ENCODE measurements at regions not wholly inside any gene's neighbourhood (a gene's known extent, or its start where the extent isn't known, plus 50 kb on each side); places are given as distances from the start of the nearest gene placed in this dataset.
A peak's percentile ranks its signal among the peaks of the same experiment; 100 is the strongest.

- Histone ChIP-seq H2AFZ (replicated peaks; ENCODE audit: low read length, poor library complexity) (no peak overlapping the region), H3K4me2 (ENCODE audit: low read depth, low read length) (no peak overlapping the region), H3K4me3 (ENCODE audit: insufficient read depth, low read depth, low read length) (no peak overlapping the region), H4K5ac (ENCODE audit: low read depth, low read length) (no peak overlapping the region), H3K9me1 (ENCODE audit: insufficient read depth, low read length) (no peaks in the 10 kb centered on the region), H3K23ac (ENCODE audit: low read depth, low read length) (no peak overlapping the region), H2BK5ac (ENCODE audit: low read depth, low read length, poor library complexity, severe bottlenecking) (no peak overlapping the region), H3K9ac (ENCODE audit: low read depth, low read length) (no peak overlapping the region), H2BK20ac (ENCODE audit: low read depth, low read length) (no peak overlapping the region), H3K18ac (ENCODE audit: low read depth, low read length) (no peak overlapping the region), H2BK15ac (ENCODE audit: low read depth, low read length) (no peak overlapping the region), H3K4me1 (ENCODE audit: control insufficient read depth, insufficient read depth, low read length) (no peaks in the 10 kb centered on the region), H3K56ac (ENCODE audit: extremely low read depth, insufficient read depth, low read length) (no peak overlapping the region), H3K79me1 (ENCODE audit: low read depth in 1 of 2, low read length in 2 of 2) (no peaks in the 10 kb centered on the region), H3K14ac (replicated peaks; ENCODE audit: low read depth, low read length) (no peak overlapping the region), H3K9me3 (ENCODE audit: control insufficient read depth, insufficient read depth, low read length) (no peaks in the 10 kb centered on the region), H3K36me3 (ENCODE audit: control insufficient read depth, insufficient read depth, low read length) (no peaks in the 10 kb centered on the region), H3K4ac (ENCODE audit: low read depth, low read length) (no peak overlapping the region), H2AK9ac (replicated peaks; ENCODE audit: low read depth, low read length, poor library complexity) (no peak overlapping the region), H2BK120ac (ENCODE audit: low read depth, low read length) (no peak overlapping the region), H2AK5ac (ENCODE audit: low read depth, low read length) (no peak overlapping the region), H4K91ac (ENCODE audit: insufficient read depth, low read depth, low read length) (no peak overlapping the region), H3K27me3 (ENCODE audit: control insufficient read depth, insufficient read depth, low read length) (no peaks in the 10 kb centered on the region), H3K27ac (ENCODE audit: insufficient read depth, low read length) (no peak overlapping the region), H4K20me1 (ENCODE audit: insufficient read depth, low read length) (no peaks in the 10 kb centered on the region), H4K8ac (ENCODE audit: low read depth in 2 of 2, low read length in 2 of 2) (no peak overlapping the region)
- ATAC-seq (ENCODE audit: low read depth) (no peak), DNase-seq (no peak)
- no CpG with 5 or more reads among the region's 2 CpGs for WGBS, 2 experiments (ENCODE audit: extremely low coverage in 2 of 2, insufficient read length in 1 of 2)
- ChIA-PET CTCF (interaction anchor here (1.7 kb wide), 1 partner anchor 18 kb away, joined by 5 read pairs; no protein-coding TSS in a partner anchor), POLR2A (ENCODE audit: unreplicated experiment) (no interaction called here)
- peak; percentile 63 for TF ChIP-seq CEBPB (IDR thresholded peaks at IDR 0.05; ENCODE audit: low read depth, low read length)
- no peak for TF ChIP-seq POLR2A (IDR thresholded peaks at IDR 0.05; ENCODE audit: low read depth, low read length)
- intact Hi-C loops (cut with micrococcal nuclease) (no loop called here), in situ Hi-C loops (cut with MboI; ENCODE audit: low sequenced_read_pairs) (no loop called here), dilution Hi-C loops (cut with HindIII; ENCODE audit: low sequenced_read_pairs, unreplicated experiment) (no loop called here)
- no TSS peak for BruUV-seq (replicated peaks)
Observed at GRCh38 chr1:108033550-108033951, 68.6 kb upstream of the VAV3 start.
